Omental fat pad (tissue), 3 donors: ENCODE measurements at regions not wholly inside any gene's neighbourhood (a gene's known extent, or its start where the extent isn't known, plus 50 kb on each side); places are given as distances from the start of the nearest gene placed in this dataset.

Source experiments
- ATAC-seq: fragments of 150-250 bp; one replicate; pipeline ENCODE4 v1.9.1; 2016; ENCODE audit warnings: mild to moderate bottlenecking, moderate library complexity; ENCODE audit not compliant: low FRiP score
- DNase-seq: peaks from one replicate; pipeline ENCODE4 v3.0.0-alpha.2; 2019; ENCODE audit warnings: low spot score
- TF ChIP-seq, protein P1 (sequence below), 3 donors: fragments of 450-650 bp; IDR thresholded peaks; one replicate each; pipeline ENCODE4 v1.5.1; 2016 to 2017; ENCODE audit warnings: antibody characterized with exemption in 3 of 3, mild to moderate bottlenecking in 3 of 3, moderate library complexity in 2 of 3

DNA sequence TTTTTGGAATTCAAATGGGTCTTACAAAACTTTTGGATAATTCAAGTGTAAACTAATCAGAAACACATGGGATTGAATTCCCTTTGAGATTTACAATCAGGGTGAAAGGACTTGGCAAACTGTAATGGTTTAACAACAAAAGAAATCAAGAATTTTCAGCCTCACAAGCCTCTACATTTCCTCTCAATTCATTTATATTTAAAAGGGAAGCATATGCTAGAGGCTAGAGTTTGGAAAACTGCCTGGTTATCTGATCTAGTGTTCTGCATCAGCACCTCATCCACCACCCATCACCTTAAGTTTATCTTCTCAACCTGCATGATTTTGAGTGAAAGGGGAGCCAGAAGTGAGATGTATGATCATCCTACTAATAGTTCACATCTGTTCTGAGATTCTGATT, 120.7 kb downstream of the TES start:
- DNase-seq (no peak), ATAC-seq (no peak)
- TF ChIP-seq, protein P1, sequence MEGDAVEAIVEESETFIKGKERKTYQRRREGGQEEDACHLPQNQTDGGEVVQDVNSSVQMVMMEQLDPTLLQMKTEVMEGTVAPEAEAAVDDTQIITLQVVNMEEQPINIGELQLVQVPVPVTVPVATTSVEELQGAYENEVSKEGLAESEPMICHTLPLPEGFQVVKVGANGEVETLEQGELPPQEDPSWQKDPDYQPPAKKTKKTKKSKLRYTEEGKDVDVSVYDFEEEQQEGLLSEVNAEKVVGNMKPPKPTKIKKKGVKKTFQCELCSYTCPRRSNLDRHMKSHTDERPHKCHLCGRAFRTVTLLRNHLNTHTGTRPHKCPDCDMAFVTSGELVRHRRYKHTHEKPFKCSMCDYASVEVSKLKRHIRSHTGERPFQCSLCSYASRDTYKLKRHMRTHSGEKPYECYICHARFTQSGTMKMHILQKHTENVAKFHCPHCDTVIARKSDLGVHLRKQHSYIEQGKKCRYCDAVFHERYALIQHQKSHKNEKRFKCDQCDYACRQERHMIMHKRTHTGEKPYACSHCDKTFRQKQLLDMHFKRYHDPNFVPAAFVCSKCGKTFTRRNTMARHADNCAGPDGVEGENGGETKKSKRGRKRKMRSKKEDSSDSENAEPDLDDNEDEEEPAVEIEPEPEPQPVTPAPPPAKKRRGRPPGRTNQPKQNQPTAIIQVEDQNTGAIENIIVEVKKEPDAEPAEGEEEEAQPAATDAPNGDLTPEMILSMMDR (IDR thresholded peaks at IDR 0.05), result no peak

DNA sequence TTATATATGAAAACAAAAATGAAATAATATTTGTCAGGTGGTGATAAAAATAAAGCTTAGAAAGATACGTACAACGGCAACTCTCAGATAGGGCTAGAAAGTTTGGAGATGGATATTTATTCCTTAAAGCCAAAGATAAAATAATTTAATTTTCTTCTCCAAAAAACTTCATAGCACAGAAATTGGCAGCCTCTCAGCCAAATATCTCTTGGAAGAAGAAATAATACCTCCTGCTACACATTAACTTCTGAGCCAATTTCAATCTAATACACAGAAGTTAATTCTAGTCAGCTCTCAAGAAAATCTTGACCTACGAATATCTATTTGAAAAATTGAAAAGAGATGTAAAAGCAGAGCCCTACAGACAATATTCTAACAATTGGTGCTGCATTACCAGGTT, 122.4 kb downstream of the TES start:
- no peak for ATAC-seq
- no peak for DNase-seq
- TF ChIP-seq, protein P1 (IDR thresholded peaks at IDR 0.05), result no peak

DNA sequence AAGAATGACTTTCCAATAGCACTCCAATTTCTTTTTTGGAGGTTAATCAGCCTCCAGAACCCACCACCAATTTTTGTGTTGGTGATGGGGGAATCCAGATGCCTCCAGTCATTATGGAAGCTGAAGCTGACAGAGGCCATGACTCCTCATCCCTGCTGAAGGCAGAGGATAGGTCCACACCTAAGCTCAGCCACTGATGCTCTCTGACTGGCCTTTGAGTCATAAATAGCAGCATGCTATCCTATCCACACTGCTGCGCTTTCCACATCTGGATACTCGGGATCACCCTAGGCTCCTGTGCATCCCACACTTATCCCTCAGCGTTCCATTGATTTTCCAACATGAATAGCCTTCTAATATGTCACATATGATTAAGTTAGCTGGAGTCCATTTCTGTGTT, 124.2 kb downstream of the TES start:
- TF ChIP-seq, protein P1 (IDR thresholded peaks at IDR 0.05), result no peak
- ATAC-seq (no peak), DNase-seq (no peak)

DNA sequence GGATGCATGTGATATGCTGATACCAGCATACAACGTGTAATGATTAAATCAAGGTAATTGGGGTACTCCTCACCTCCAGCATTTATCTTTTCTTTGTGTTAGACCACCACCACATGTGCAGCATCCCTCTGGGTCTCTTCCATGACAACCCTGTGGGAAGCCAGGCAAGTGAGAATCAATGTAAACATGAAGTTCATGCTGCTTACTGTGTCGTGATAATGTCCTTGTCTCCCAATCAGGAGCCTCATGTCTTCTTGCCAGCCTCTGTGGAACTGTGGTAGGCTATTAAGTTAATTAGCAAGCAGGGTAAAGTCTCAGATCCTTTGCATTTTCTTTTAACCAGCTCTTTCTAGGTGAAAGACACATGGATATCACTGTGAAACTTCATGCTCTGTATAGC, 126.7 kb downstream of the TES start:
- ATAC-seq (no peak), DNase-seq (no peak)
- TF ChIP-seq, protein P1 (IDR thresholded peaks at IDR 0.05), result no peak

DNA sequence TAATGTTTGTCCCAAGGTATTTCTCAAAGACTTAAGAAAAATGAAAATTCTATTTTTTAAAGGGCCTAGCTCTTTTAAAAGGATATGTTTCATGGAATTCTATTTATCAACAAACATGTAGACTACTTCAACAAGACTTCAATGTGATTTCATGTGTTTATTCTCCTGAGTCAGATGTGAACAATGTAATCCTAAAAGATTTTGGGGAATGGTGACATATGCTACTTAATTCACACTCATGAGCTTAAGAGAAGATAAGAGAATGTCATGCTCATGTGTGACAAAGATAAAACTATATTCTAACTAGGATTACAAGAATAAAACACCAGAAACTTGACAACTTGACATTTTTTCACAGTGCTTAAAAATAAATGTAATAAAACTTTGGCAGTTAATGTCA, 127.5 kb downstream of the TES start:
- DNase-seq (no peak), ATAC-seq (no peak)
- TF ChIP-seq, protein P1 (IDR thresholded peaks at IDR 0.05), result no peak

DNA sequence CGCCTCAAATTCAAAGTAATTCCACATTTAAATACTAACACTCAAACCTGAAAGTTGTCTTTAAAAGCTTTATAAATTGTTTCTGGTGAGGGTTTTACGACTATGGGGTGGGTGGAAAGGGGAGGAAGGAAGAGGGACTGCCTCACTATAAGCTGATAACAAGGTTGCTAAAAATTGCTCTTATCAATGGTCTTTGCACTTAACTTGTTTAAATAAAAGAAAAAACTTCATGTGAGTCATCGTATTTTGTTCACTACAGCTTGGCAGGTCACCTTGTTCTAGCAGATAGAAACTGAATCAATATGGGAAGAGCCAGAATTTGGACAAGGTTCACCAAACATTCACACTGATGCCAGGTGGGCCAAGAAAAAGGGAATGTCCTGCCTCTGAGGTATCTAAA, 129.2 kb downstream of the TES start:
- ATAC-seq (peak; percentile 45), DNase-seq (no peak)
- TF ChIP-seq, protein P1 (IDR thresholded peaks at IDR 0.05), result no peak

DNA sequence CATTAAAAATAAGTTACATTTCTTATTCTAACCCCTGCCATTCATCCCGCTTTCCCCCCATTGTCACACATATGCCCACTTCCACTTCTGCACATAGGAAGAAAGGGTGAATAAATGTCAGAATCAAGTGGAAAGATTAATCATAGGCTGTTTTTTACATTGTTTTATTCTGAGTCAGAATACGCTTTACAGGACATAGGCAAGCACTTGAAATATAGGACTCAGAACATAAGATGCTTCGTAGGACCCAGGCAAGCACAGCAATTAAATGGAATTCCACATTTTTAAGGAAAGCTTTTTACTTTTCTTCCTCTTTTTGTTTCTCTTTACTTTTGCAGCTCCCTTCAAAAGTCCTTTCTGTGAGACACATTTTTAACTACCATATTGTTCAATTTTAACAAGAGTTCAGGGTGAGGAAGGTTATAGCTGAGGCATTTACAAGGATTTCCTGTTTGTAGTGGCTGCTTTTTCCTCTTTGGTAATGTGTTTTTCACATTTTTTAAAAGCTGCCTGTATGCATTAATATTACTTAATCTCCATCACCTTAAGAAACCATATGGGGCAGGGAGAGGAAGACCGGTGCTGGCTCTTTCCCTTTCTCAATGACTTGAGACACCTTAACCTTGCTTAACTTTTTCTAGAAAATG, 130.0 kb downstream of the TES start:
- TF ChIP-seq, protein P1 (IDR thresholded peaks at IDR 0.05), result no peak
- ATAC-seq (peak; percentile 49), DNase-seq (no peak)
